HL-60 (cell line): ENCODE measurements at regions not wholly inside any gene's neighbourhood (a gene's known extent, or its start where the extent isn't known, plus 50 kb on each side); places are given as distances from the start of the nearest gene placed in this dataset.

Experiments
- POLR2AphosphoS5 ChIP-seq: IDR thresholded peaks from 2 replicates; pipeline ENCODE4 v1.6.1; 2012; ENCODE audit warnings: low read depth
- TF ChIP-seq, protein P1 (sequence below): IDR thresholded peaks from one replicate; pipeline ENCODE4 v1.5.1; 2011; ENCODE audit warnings: low read length, control low read depth, inconsistent platforms; ENCODE audit not compliant: insufficient read depth

DNA sequence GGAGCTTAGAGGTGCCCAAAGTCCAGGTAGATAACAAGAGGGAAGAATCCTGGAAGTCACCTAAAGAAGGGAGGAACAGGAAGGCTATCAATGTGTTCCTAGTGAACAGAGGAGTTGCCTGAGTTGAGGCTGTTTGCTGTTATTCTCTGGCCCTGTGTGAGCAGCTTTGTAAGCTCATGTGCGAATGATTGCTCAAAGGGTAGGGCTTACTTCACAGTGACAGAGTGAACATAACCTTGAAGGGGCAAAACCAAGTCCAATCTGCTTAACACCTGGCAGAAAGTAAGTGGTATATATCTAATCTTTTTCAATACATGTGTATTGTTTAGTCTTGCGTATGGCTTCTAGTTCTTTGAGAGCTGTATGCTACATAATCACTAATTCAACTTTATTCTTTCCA, 1153.6 kb downstream of the TUSC7 start:
- TF ChIP-seq, protein P1, sequence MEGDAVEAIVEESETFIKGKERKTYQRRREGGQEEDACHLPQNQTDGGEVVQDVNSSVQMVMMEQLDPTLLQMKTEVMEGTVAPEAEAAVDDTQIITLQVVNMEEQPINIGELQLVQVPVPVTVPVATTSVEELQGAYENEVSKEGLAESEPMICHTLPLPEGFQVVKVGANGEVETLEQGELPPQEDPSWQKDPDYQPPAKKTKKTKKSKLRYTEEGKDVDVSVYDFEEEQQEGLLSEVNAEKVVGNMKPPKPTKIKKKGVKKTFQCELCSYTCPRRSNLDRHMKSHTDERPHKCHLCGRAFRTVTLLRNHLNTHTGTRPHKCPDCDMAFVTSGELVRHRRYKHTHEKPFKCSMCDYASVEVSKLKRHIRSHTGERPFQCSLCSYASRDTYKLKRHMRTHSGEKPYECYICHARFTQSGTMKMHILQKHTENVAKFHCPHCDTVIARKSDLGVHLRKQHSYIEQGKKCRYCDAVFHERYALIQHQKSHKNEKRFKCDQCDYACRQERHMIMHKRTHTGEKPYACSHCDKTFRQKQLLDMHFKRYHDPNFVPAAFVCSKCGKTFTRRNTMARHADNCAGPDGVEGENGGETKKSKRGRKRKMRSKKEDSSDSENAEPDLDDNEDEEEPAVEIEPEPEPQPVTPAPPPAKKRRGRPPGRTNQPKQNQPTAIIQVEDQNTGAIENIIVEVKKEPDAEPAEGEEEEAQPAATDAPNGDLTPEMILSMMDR: no peak
- no peak for TF ChIP-seq POLR2AphosphoS5
